GM19463 (cell line): ENCODE measurements at regions not wholly inside any gene's neighbourhood (a gene's known extent, or its start where the extent isn't known, plus 50 kb on each side); places are given as distances from the start of the nearest gene placed in this dataset.
"Not testable (repeated sequence)": the region's sequence is repeated elsewhere in the genome, so short reads cannot be mapped to it uniquely, and the experiment has no call there.

ENCODE experiments used
- ATAC-seq: cut with Tn5 transposase; IDR thresholded peaks from one replicate; pipeline ENCODE4 v1.9.1; 2021; ENCODE audit warnings: mild to moderate bottlenecking, moderate library complexity; ENCODE audit not compliant: unreplicated experiment

DNA sequence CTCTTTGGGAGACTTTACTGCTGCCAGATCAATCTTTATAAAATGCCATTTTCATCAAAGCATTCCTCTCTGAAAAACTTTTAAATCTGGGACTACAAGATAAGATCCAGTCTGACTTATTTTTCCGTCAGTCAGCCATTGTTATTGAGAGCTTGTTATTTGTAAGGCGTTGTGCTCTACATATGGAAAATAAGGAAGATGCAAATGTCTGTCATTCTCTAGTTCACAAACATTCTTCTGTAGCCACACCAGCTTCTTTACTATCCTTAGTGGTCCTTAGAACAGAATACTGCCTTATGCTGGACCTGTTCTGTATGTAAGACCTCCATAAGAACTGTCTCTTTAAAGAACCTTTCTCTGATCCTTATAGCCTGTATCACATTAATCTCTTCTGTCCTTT, 120.3 kb upstream of the NBPF19 start:
- ATAC-seq, result not testable (repeated sequence)

DNA sequence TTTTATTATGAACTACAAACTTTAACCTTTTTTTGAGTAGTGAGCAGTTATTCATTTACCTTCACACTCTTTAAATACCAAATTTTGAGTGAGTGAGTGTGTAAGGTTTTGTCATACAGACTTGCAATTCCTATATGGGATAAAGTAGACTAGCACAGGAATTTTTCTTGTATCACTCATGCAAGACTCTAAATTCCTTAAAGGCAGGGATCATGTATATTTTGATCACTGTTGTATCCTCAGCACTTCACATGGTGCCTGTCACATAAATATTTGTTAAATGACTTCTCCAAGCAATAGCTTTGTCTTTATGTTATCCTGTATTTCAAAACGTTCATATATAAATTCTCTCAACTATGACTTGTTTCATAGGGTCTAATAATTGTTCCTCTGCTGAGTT, 119.1 kb upstream of the NBPF19 start:
- not testable (repeated sequence) for ATAC-seq

DNA sequence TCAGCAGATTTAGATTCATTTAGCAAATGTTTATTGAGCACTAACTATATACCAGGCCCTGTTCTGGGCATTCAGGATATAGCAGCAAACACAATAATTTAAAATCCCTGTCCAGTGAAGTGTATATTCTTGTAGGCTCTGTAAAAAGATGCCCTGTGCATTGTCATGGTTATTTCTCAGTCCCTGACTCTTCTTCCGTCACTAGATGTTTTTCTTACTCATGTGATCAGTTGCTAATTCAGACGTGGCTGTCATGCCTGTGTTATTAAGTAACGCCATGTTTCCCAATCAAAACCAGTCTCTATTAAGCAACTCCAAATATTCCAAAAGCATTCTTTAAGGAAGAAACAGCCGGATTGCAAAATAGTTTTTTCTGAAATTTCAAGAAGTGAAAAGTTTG, 118.7 kb upstream of the NBPF19 start:
- not testable (repeated sequence) for ATAC-seq

DNA sequence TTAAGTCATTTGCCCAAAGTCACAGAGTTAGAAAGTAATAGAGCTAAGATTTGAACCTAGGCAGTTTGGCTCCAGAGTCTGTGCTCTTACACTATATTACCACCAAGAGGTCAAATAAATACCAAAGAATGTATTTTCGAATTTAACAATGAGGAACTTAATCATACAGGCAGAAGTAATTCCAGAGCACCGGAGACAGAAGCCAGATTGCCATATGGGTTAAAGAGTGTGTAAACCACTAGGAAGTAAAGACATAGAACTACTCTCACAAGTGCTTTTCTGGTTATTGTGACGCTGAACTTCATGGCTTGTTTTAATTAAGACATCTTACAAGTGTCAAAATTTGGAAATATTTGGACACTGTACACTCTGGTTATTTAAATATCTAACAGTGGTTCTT, 114.5 kb upstream of the NBPF19 start:
- not testable (repeated sequence) for ATAC-seq

DNA sequence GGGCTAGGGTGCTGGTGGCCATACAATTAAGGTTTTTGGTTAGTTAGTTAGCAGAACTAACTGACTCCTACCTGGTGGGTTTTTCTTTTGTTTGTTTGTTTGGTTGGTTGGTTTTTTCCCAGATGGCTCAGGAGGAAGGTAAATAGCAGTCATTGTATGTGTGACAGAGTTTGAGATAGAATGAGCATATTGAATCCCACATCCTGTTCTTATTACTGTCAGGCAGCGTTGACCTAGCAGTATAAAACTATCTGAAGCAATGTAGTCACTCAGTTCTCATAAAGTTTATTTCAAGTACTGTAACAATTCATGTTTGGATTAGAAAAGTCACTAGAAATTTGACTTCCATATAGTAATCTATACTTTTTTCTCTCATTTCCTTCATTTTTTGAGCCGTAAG, 113.5 kb upstream of the NBPF19 start:
- not testable (repeated sequence) for ATAC-seq

DNA sequence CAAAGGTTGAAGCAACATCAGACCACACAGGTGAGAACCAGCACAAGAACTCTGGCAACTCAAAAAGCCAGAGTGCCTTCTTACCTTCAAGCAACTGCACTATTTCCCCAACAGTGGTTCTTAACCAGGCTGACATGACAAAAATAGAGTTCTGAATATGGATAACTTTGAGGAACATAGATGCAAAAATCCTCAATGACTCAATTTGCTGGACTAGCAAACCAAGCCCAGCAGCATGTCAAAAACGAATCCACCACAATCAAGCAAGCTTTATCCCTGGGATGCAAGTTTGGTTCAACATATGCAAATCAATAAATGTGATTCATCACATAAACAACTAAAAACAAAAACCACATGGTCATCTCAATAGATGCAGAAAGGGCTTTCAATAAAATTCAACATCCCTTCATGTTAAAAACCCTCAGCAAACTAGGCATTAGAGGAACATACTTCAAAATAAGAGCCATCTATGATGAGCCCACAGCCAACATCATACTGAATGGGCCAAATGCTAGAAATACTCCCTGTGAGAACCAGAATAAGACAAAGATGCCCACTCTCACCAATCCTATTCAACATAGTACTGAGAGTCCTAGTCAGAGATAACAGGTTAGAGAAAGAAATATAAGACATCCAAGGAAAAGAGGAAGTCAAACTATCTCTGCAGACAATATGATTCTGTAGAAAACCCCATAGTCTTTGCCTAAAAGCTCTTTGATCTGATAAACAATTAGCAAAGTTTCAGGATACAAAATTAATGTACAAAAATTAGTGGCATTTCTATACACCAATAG, 110.5 kb upstream of the NBPF19 start:
- ATAC-seq, result not testable (repeated sequence)

DNA sequence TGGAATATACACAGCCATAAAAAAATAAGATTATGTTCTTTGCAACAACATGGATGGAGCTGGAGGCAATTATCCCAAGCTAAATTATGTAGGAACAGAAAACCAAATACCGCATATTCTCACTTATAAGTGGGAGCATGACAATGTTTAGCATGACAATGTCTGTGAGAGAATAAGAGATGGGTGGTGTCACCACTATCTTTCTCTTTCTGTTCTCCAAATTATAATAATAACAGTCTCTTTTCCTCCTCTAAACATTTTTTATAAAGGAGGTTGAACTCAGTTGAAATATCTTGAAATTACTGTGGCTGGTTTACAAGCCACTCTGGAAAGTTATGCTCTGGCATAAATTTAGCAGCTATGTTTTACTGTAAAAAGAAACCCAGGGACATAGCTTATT, 108.4 kb upstream of the NBPF19 start:
- not testable (repeated sequence) for ATAC-seq

DNA sequence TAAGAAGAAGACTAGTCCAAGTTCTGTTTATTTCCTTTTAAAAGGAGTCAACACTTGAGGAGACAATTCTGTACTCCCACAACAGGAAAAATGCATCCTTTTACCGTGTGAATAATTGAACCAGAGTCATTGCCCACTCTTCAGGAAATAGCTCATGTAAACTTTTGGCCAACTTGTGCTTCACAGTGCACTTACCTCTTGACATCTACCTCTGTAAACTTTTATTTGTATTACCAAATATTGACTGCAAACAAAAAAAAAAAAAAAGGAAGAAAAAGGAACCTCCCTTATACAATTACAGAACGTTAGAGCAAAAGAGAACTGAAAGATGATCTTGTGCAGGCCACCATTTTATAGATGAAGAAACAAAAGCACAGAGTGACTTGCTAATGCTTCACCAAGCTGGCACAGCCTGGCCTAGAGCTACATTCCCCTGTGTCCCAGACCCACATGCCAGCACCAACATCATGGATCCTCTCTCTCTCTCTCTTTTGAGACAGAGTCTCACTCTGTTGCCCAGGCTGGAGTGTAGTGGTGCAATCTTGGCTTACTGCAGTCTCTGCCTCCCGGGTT, 107.3 kb upstream of the NBPF19 start:
- not testable (repeated sequence) for ATAC-seq

DNA sequence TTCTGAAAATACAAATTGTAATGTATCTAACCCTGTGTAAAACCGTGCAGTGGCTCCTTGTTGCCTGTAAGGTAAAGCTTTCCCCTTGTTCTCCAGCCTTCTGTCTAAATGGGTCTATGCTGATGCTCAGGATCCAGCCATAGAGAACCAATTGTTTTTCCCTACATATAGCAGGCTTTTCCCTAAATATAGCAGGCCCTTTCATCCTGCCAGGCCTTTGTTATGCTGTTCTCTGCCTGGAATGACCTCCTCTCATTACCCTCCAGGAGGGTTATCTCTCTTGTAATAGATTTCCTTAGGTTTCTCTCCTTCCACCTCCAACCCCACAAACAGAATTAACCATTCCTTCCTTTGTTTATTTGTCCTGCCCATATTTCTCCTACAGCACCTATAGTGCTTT, 106.5 kb upstream of the NBPF19 start:
- ATAC-seq, result not testable (repeated sequence)

DNA sequence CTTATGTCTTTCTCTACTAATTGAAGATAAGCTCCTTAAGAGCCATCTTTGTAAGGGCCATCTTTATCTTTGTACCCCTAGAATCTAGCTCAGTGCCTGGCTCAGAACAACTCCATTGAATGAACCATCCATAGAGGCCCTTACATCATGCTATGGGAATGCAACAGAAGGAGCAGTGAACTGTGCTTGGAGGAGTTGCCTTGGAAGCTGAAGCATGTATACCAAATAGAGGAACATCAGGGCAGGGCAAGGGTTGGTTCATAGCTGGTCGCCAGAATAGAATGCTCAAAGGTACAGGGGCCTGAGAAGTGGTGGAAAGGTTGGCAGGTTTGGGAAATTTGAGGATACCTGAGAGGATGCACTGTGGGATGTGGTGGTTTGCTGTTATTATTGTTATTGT, 105.8 kb upstream of the NBPF19 start:
- ATAC-seq, result not testable (repeated sequence)

DNA sequence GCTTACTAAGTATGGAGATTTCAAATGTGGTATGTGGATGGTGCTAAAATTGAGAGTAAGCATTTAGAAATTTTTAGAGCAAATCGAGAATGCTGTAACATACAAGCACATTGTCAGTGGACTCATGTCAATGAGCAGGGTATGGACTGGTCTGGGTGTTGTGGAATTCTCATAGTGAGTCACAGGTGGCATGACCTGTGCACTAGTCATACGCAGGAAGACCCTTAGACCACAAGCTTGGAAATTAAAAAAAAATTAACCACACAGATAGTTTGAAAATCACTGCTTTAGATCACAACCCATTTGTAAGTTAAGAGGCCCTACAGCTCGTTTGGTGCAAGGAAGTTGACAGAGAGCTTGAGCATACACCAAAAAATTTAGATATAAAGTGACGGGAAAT, 102.9 kb upstream of the NBPF19 start:
- ATAC-seq, result not testable (repeated sequence)

DNA sequence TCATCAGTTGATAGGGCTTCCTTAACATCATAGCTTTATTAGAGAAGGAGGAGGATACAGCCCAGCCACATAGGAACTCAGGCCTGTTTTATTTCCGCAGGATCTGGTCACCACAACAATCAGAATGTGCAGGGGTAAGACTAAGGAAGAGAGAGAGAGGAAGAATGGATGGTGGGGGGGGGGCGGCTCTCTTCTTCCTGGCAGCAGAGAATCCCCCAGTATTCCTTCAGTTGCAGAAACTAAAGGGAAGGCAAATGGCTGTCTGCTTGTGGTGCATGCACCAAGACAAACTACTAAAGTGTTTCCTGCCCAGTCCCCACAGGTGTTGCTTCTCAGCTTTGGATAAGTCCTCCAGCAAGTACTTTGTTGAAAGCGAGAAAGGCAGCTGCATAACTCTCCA, 96.4 kb upstream of the NBPF19 start:
- not testable (repeated sequence) for ATAC-seq

DNA sequence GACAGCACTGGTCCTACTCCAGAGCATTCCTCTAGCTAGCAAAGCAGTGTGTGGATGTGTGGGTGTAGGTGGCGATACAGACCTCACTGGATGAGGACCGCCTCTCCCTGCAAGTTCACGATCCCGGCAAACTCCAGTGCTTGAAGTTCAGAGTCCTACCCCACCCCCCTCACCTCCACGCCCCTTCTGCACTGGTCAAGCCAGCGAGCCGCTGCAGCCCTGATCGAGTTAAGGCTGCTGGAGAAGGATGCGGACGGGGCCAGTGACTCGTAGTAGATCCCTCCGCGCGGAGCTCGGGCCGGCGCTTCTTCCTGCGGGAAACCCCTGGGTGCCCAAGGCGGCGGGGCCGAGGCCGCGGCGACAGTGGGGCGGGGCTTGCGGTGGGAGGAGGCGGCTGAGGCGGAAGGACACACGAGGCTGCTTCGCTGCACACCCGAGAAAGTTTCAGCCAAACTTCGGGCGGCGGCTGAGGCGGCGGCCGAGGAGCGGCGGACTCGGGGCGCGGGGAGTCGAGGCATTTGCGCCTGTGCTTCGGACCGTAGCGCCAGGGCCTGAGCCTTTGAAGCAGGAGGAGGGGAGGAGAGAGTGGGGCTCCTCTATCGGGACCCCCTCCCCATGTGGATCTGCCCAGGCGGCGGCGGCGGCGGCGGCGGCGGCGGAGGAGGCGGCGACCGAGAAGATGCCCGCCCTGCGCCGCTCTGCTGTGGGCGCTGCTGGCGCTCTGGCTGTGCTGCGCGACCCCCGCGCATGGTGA, 84.5 kb upstream of the NBPF19 start:
- not testable (repeated sequence) for ATAC-seq

DNA sequence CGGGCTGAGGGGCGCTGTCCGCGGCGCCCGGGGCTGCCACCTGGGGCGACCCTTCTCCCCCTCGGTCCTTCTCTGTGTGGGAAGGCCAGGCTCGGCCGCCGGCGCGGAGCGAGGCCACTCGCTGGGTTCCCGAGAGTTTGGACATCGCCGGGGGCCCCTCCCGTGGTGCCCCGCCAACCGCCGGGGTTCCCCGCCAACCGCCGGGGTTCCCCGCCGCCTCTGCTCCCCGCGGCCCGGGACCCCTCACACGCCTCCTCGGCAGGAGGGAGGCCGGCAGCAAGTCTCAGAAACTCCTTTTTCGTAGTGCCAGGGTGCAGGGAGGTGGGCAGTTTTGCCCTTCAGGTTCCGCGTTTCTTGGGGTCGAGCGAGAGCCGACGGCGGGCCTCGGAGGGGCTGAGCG, 83.9 kb upstream of the NBPF19 start:
- not testable (repeated sequence) for ATAC-seq

DNA sequence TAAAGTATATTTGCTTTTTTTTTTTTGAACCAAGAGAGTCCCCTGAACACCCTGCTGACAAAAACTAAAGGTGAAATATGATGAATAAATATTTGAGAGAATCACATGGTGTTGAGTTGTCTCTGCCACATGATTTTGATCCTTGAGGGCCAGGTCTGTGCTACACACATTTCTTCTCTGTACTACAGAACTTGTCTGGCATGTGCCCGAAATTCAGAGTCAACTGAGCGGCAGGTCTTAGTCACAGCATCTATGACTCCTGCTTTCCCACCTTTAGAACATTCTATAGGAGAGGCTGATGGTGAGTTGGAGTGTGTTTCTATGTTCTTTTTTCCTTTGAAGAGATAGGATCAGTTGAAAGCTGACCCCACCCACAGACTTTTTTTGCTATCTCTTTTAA, 79.0 kb upstream of the NBPF19 start:
- not testable (repeated sequence) for ATAC-seq

DNA sequence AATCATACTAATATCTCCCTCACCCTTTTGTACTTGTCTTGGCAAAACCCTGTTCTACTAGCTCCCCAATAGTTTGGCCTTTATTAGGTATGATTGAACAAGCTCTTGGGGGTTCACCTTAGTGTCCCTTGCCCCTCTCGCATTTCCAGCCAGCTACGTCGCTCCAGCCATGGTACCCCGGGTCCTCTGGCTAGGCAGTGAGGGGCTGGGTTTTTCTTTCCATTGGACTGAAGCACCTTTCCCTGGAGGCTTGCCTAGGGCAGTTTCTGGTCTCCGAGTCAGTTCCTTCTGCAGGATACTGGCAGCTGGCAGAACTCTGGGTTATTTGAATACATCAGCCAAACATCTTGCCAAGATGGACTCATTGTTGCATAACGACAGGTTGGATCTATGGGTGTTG, 76.3 kb upstream of the NBPF19 start:
- ATAC-seq, result not testable (repeated sequence)

DNA sequence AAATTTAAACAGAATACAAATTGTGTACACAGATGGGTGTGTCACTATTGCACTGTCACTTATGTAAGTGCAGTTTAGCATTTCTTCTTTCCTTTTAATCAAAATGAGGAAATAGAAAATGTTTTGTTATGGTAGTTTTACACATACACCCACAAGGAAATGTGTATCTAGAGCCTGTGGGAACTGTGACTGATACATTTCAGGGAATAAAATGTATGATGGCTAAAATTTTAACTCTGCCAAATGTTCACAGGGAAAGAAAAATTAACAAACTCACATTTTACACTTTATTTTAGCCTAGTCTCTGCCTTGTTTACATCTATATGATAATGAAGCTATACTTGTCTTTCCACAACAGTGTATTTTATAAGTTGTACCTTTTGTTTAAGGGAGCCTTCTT, 66.4 kb upstream of the NBPF19 start:
- ATAC-seq, result not testable (repeated sequence)

DNA sequence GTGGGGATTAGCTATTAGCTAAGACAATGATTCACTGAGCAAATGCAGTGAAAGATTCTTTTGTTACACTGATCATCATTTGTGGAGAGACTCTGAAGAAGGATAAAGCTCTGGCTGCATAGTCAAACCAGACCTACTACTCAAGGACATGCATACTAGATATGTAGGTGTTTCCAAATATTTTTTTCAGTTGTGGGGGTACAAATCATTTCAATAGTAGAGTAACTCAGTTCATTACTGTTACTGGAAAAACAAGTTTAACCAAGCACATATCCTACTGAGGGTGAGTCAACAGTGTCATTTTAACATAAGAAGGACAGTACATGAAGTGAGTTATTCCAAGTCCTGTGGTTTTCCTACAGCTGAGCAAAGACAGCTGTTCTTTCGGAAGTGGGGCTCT, 59.5 kb upstream of the NBPF19 start:
- not testable (repeated sequence) for ATAC-seq

DNA sequence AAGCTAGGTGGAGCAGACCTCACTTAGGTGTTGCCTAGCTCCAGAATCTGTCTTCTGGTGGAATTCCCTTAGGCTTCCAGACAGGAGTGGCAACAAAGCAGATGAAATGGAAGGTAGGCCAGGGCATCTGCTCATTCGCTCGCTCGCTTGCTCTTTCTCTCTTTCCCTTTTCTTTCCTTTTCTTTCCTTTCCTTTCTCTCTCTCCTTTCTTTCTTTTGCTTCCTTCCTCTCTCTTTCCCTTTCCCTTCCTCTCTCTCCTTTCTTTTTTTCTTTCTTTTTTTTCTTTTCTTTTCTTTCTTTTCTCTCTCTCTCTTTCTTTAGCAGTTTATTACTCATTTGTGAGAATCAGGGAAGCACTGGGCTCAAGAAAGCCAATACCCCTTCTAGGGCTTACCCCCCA, 56.1 kb upstream of the NBPF19 start:
- ATAC-seq, result not testable (repeated sequence)

DNA sequence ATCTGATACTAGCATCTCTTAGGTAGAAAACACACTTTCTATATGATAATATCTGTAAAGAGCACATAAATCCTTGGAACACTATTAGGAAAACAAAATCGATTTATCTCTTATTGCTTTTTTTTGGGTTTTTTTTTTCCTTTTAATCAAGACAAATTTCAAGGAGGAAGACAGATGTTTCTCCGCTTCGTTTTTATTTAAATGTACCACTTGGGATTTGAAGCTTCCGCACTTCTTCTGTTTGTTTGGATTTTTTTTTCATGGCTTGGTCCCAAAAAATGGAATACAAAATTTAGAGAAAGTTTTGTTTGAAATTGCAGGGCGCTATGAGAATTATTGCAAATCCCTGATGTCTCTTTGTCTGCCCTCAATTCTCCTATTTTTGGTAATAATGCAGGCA, 51.7 kb upstream of the NBPF19 start:
- not testable (repeated sequence) for ATAC-seq
